ENCODE measurements at regions not wholly inside any gene's neighbourhood (a gene's known extent, or its start where the extent isn't known, plus 50 kb on each side); places are given as distances from the start of the nearest gene placed in this dataset.

- Histone ChIP-seq H3K27me3 (no peaks in the 10 kb centered on the region), H3K36me3 (no peaks in the 10 kb centered on the region), H3K9ac (no peak overlapping the region), H3K79me2 (ENCODE audit: low read depth) (no peaks in the 10 kb centered on the region), H3K4me1 (peaks cover 6% of the 10 kb centered on the region), H3K4me3 (no peak overlapping the region), H4K20me1 (ENCODE audit: low read depth) (no peaks in the 10 kb centered on the region), H3K27ac (no peak overlapping the region), H3K4me2 (no peak overlapping the region), H2AFZ (replicated peaks) (no peak overlapping the region), H3F3A (ENCODE audit: low read depth) (peaks cover 9% of the 10 kb centered on the region), H3K9me3 (ENCODE audit: low read depth) (no peaks in the 10 kb centered on the region)
- peak overlapping the region; percentile 72 for H3K27ac Mint-ChIP-seq
- H3K36me3 Mint-ChIP-seq, result no peaks in the 10 kb centered on the region
- TF ChIP-seq, protein P1, sequence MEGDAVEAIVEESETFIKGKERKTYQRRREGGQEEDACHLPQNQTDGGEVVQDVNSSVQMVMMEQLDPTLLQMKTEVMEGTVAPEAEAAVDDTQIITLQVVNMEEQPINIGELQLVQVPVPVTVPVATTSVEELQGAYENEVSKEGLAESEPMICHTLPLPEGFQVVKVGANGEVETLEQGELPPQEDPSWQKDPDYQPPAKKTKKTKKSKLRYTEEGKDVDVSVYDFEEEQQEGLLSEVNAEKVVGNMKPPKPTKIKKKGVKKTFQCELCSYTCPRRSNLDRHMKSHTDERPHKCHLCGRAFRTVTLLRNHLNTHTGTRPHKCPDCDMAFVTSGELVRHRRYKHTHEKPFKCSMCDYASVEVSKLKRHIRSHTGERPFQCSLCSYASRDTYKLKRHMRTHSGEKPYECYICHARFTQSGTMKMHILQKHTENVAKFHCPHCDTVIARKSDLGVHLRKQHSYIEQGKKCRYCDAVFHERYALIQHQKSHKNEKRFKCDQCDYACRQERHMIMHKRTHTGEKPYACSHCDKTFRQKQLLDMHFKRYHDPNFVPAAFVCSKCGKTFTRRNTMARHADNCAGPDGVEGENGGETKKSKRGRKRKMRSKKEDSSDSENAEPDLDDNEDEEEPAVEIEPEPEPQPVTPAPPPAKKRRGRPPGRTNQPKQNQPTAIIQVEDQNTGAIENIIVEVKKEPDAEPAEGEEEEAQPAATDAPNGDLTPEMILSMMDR (IDR thresholded peaks at IDR 0.05), result no peak
- TF ChIP-seq EZH2 (IDR thresholded peaks at IDR 0.05) (no peak), EZH2phosphoT487 (IDR thresholded peaks at IDR 0.05) (no peak)
- peaks cover 12% of the 10 kb centered on the region for H3K27me3 Mint-ChIP-seq (ENCODE audit: insufficient read depth, low read depth)
- no peaks in the 10 kb centered on the region for H3K9me3 Mint-ChIP-seq
- peaks cover 44% of the 10 kb centered on the region for H3K4me1 Mint-ChIP-seq
- no peak overlapping the region for H3K4me3 Mint-ChIP-seq
- no peak for DNase-seq (ENCODE audit: low spot score)
Measured at GRCh38 chr21:41682719-41683179, 84.1 kb downstream of the RIPK4 start.

DNA sequence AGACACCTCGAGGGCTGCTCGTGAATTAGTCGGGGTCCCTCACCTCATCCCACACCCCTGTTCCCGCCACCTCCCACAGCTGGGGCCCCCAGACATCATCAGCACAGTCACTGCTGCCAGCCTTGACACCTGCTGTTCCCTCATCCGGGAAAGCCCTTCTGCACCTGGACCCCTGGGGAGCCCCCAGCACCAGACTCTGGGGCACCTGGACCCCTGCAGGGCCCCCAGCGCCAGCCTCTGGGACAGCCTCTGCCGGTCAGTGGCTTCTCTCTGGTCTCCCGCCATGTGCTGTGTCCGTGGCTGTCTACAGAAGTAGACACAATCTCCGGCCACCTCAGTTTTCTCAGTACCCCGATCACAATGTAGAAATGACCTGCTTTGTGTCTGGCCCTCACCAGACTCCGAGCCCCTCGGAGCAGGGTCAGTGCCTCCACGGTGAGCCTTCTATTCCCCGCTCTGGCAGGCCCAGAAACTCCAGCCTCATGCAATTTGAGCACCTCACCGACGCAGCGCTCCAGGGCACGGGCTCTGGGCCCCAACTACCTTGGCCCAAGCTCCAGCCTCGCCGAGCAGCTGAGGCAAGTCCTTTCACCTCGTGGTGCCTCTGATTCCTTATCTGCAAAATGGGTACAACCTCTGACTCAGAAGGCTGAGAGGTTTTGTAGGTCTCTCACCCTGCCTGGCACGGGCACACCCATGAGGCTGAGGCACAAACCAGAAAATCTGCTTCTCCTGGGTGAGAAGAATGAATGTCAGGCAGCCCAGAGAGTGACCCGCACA is 84.7 kb downstream of the RIPK4 start:
- Histone ChIP-seq H3K4me1 (peaks cover 6% of the 10 kb centered on the region), H3K36me3 (no peaks in the 10 kb centered on the region), H3K9me3 (ENCODE audit: low read depth) (no peaks in the 10 kb centered on the region), H3K4me3 (no peak overlapping the region), H2AFZ (replicated peaks) (no peak overlapping the region), H3K27ac (no peak overlapping the region), H3K4me2 (no peak overlapping the region), H3K9ac (no peak overlapping the region), H4K20me1 (ENCODE audit: low read depth) (no peaks in the 10 kb centered on the region), H3K27me3 (no peaks in the 10 kb centered on the region), H3K79me2 (ENCODE audit: low read depth) (no peaks in the 10 kb centered on the region), H3F3A (ENCODE audit: low read depth) (peaks cover 9% of the 10 kb centered on the region)
- TF ChIP-seq EZH2 (IDR thresholded peaks at IDR 0.05), result no peak
- TF ChIP-seq EZH2phosphoT487 (IDR thresholded peaks at IDR 0.05), result no peak
- TF ChIP-seq, protein P1 (IDR thresholded peaks at IDR 0.05), result no peak
- Mint-ChIP-seq H3K4me1 (peaks cover 46% of the 10 kb centered on the region), H3K4me3 (no peak overlapping the region), H3K27ac (peak overlapping the region; percentile 51), H3K9me3 (peaks cover 5% of the 10 kb centered on the region), H3K36me3 (no peaks in the 10 kb centered on the region), H3K27me3 (ENCODE audit: insufficient read depth, low read depth) (peaks cover 16% of the 10 kb centered on the region)
- DNase-seq (ENCODE audit: low spot score), result no peak

GRCh38 chr21:41681348-41681801 is 85.5 kb downstream of the RIPK4 start:
- peaks cover 6% of the 10 kb centered on the region for H3K9me3 Mint-ChIP-seq
- no peak overlapping the region for H3K4me3 ChIP-seq
- no peak overlapping the region for H3K4me2 ChIP-seq
- peaks cover 16% of the 10 kb centered on the region for H3K27me3 Mint-ChIP-seq (ENCODE audit: insufficient read depth, low read depth)
- H3F3A ChIP-seq (ENCODE audit: low read depth), result peaks cover 9% of the 10 kb centered on the region
- no peak overlapping the region for H3K9ac ChIP-seq
- no peak overlapping the region for H2AFZ ChIP-seq (replicated peaks)
- H3K27ac ChIP-seq, result no peak overlapping the region
- no peaks in the 10 kb centered on the region for H3K36me3 ChIP-seq
- DNase-seq (ENCODE audit: low spot score), result no peak
- no peaks in the 10 kb centered on the region for H3K9me3 ChIP-seq (ENCODE audit: low read depth)
- no peaks in the 10 kb centered on the region for H3K36me3 Mint-ChIP-seq
- no peak overlapping the region for H3K4me3 Mint-ChIP-seq
- peaks cover 40% of the 10 kb centered on the region for H3K4me1 Mint-ChIP-seq
- H3K79me2 ChIP-seq (ENCODE audit: low read depth), result no peaks in the 10 kb centered on the region
- no peaks in the 10 kb centered on the region for H4K20me1 ChIP-seq (ENCODE audit: low read depth)
- H3K27me3 ChIP-seq, result no peaks in the 10 kb centered on the region
- H3K27ac Mint-ChIP-seq, result peak overlapping the region; percentile 89
- TF ChIP-seq EZH2phosphoT487 (IDR thresholded peaks at IDR 0.05) (no peak), EZH2 (IDR thresholded peaks at IDR 0.05) (no peak)
- TF ChIP-seq, protein P1 (IDR thresholded peaks at IDR 0.05), result no peak
- peaks cover 6% of the 10 kb centered on the region for H3K4me1 ChIP-seq

All from neural progenitor cell (in vitro differentiated cells).